Lung (tissue), 11 donors: ENCODE measurements at regions not wholly inside any gene's neighbourhood (a gene's known extent, or its start where the extent isn't known, plus 50 kb on each side); places are given as distances from the start of the nearest gene placed in this dataset.

ENCODE experiments used
- ATAC-seq: fragments of 200-7000 bp; cut with Tn5 transposase; one replicate; pipeline ENCODE4 v1.9.1; 2020; ENCODE audit warnings: moderate number of reproducible peaks; ENCODE audit not compliant: insufficient read depth, low FRiP score
- DNase-seq, 3 donors: peaks; one replicate each; pipeline ENCODE4 v3.0.0-alpha.2; 2013 to 2017
- H3K27ac ChIP-seq, 2 donors: one replicate each; pipeline ENCODE4 v1.5.1; 2013; ENCODE audit warnings: mild to moderate bottlenecking in 2 of 2, moderate library complexity in 2 of 2, control low read depth in 1 of 2, inconsistent platforms in 1 of 2, low read depth in 1 of 2, low read length in 1 of 2
- H3K27me3 ChIP-seq, 3 donors: one replicate each; pipeline ENCODE4 v1.5.1; 2013; ENCODE audit warnings: low read length in 2 of 3; ENCODE audit not compliant: control insufficient read depth in 3 of 3, insufficient read depth in 3 of 3
- H3K36me3 ChIP-seq, 4 donors: one replicate each; pipeline ENCODE4 v1.5.1; 2013; ENCODE audit warnings: low read length in 4 of 4, mild to moderate bottlenecking in 1 of 4, moderate library complexity in 1 of 4; ENCODE audit not compliant: control insufficient read depth in 4 of 4, insufficient read depth in 4 of 4
- H3K4me1 ChIP-seq, 5 donors: one replicate each; pipeline ENCODE4 v1.5.1; 2013; ENCODE audit warnings: low read length in 5 of 5, mild to moderate bottlenecking in 2 of 5, moderate library complexity in 1 of 5; ENCODE audit not compliant: control insufficient read depth in 5 of 5, insufficient read depth in 5 of 5
- H3K4me3 ChIP-seq: one replicate; pipeline ENCODE4 v1.5.1; 2013; ENCODE audit warnings: mild to moderate bottlenecking, control low read depth, moderate library complexity
- H3K9ac ChIP-seq, 2 donors: one replicate each; pipeline ENCODE4 v1.5.1; 2013; ENCODE audit warnings: low read length in 2 of 2, control low read depth in 1 of 2; ENCODE audit not compliant: insufficient read depth in 1 of 2
- H3K9me3 ChIP-seq, 4 donors: one replicate each; pipeline ENCODE4 v1.5.1; 2013; ENCODE audit warnings: low read length in 3 of 4, mild to moderate bottlenecking in 1 of 4, moderate library complexity in 1 of 4; ENCODE audit not compliant: control insufficient read depth in 4 of 4, insufficient read depth in 3 of 4
- CTCF ChIP-seq: IDR thresholded peaks from 2 replicates; pipeline ENCODE4 v1.5.1; 2012; ENCODE audit warnings: mild to moderate bottlenecking; ENCODE audit errors: control extremely low read depth, extremely low read depth
- WGBS, 2 donors: extraction: QIAGEN DNeasy Blood & Tissue Kit; methylation state at CpG; one replicate each; pipeline ENCODE4 v1.1.7; 2013; 5-methylcytosine and 5-hydroxymethylcytosine counted together
- donor health status: control.
- donor health status: control.
- donor health status: Bipolar disorder and iron deficiency.
- donor health status: healthy.
- donor health status: DM: yes; HTN: yes; CAD: no.

GRCh38 chr9:3708751-3709150, 182.9 kb upstream of the RFX3 start:
- Histone ChIP-seq H3K27me3 (peaks cover 0 to 3% (median 0%) of the 10 kb centered on the region in 3 donors), H3K36me3 (no peaks in the 10 kb centered on the region), H3K27ac (no peak overlapping the region), H3K9ac (no peak overlapping the region), H3K9me3 (no peaks in the 10 kb centered on the region), H3K4me1 (no peaks in the 10 kb centered on the region), H3K4me3 (no peak overlapping the region)
- peak in 2 of 3 donors; percentile 47 to 73 for DNase-seq
- WGBS, 2 donors: 57 to 76% methylated on average over 1 of the region's 1 CpG
- no peak for ATAC-seq
- TF ChIP-seq CTCF: no peak

GRCh38 chr9:3704890-3705289, 179.1 kb upstream of the RFX3 start:
- 73 to 82% methylated on average over 2 of the region's 2 CpGs for WGBS, 2 donors
- Histone ChIP-seq H3K9ac (no peak overlapping the region), H3K4me1 (no peaks in the 10 kb centered on the region), H3K9me3 (no peaks in the 10 kb centered on the region), H3K27me3 (no peaks in the 10 kb centered on the region), H3K36me3 (no peaks in the 10 kb centered on the region), H3K4me3 (no peak overlapping the region), H3K27ac (no peak overlapping the region)
- ATAC-seq: no peak
- no peak for DNase-seq
- TF ChIP-seq CTCF: no peak

- H3K4me1 ChIP-seq: peaks cover 0 to 1% (median 0%) of the 10 kb centered on the region in 5 donors
- H3K9me3 ChIP-seq: peaks cover 0 to 2% (median 0%) of the 10 kb centered on the region in 4 donors
- no peak for TF ChIP-seq CTCF
- H3K9ac ChIP-seq: no peak overlapping the region
- no peak for ATAC-seq
- H3K36me3 ChIP-seq: no peaks in the 10 kb centered on the region
- H3K27ac ChIP-seq: no peak overlapping the region
- no peak overlapping the region for H3K4me3 ChIP-seq
- no peaks in the 10 kb centered on the region for H3K27me3 ChIP-seq
- WGBS, 2 donors: 58 to 74% methylated on average over 2 of the region's 2 CpGs
- peak in 1 of 3 donors; percentile 38 for DNase-seq
Measured at GRCh38 chr9:3700772-3701171, 175.0 kb upstream of the RFX3 start.

- ATAC-seq: no peak
- Histone ChIP-seq H3K27me3 (no peaks in the 10 kb centered on the region), H3K9me3 (peaks cover 0 to 2% (median 0%) of the 10 kb centered on the region in 4 donors), H3K4me3 (no peak overlapping the region), H3K27ac (no peak overlapping the region), H3K36me3 (no peaks in the 10 kb centered on the region), H3K4me1 (peaks cover 0 to 1% (median 0%) of the 10 kb centered on the region in 5 donors), H3K9ac (no peak overlapping the region)
- DNase-seq: peak in 2 of 3 donors; percentile 56 to 78
- no peak for TF ChIP-seq CTCF
- WGBS, 2 donors: 56 to 76% methylated on average over 3 of the region's 3 CpGs
Measured at GRCh38 chr9:3699883-3700282, 174.1 kb upstream of the RFX3 start.
